B cell (primary cell): ENCODE measurements at regions not wholly inside any gene's neighbourhood (a gene's known extent, or its start where the extent isn't known, plus 50 kb on each side); places are given as distances from the start of the nearest gene placed in this dataset.

Experiments
- ATAC-seq: fragments of 200-7000 bp; cut with Tn5 transposase; one replicate; pipeline ENCODE4 v1.10.0; 2021; ENCODE audit warnings: low read depth, mild to moderate bottlenecking, moderate number of reproducible peaks, moderate library complexity
- CTCF ChIA-PET: fragments of 350-600 bp; sonication (Branson Sonifier 250); formaldehyde crosslinking; loops from one replicate; lab custom pipeline; 2021; ENCODE audit warnings: antibody characterized with exemption, inconsistent platforms; lab: Charles Lee
- POLR2A ChIA-PET: fragments of 350-600 bp; sonication (Branson Sonifier 250); formaldehyde crosslinking; loops from one replicate; lab custom pipeline; 2021; ENCODE audit warnings: antibody characterized with exemption; lab: Charles Lee
- DNase-seq: peaks from one replicate; pipeline ENCODE4 v3.0.0; 2013
- H2AFZ ChIP-seq: 2 replicates; pipeline ENCODE4 v1.6.1; 2012; ENCODE audit warnings: mild to moderate bottlenecking, low read depth, low read length; ENCODE audit not compliant: insufficient read depth, poor library complexity, severe bottlenecking
- H3K27ac ChIP-seq, 2 donors: 1 replicate in 1 of 2; 2 replicates in 1 of 2; pipeline ENCODE4 v1.5.1; 2012 to 2013; ENCODE audit warnings: low read length in 2 of 2, mild to moderate bottlenecking in 2 of 2, moderate library complexity in 1 of 2
- H3K27me3 ChIP-seq, 4 experiments: fragments of 200-600 bp in 1 of 4; sonication (generic) in 1 of 4; replicated peaks in 1 of 4; 1 replicate in 2 of 4; 2 replicates in 2 of 4; pipeline versions ENCODE4 v1.6.1 to v1.7.0; 2013 to 2016; ENCODE audit warnings: low read length in 3 of 4, mild to moderate bottlenecking in 2 of 4, mixed read lengths in 1 of 4, moderate library complexity in 1 of 4; ENCODE audit not compliant: insufficient read depth in 4 of 4, control insufficient read depth in 3 of 4; ENCODE audit errors: control extremely low read depth in 1 of 4
- H3K36me3 ChIP-seq, 2 experiments: replicated peaks in 1 of 2; 1 replicate in 1 of 2; 2 replicates in 1 of 2; pipeline versions ENCODE4 v1.6.1 to v1.7.1; 2013; ENCODE audit warnings: low read length in 1 of 2; ENCODE audit not compliant: insufficient read depth in 2 of 2, control insufficient read depth in 1 of 2; ENCODE audit errors: control extremely low read depth in 1 of 2, extremely low read depth in 1 of 2
- H3K4me1 ChIP-seq, 2 donors: fragments of 200-600 bp in 1 of 2; sonication (generic) in 1 of 2; 1 replicate in 1 of 2; 2 replicates in 1 of 2; pipeline versions ENCODE4 v1.5.1 to v1.6.1; 2013 to 2017; ENCODE audit warnings: low read length in 2 of 2; ENCODE audit not compliant: control insufficient read depth in 2 of 2, insufficient read depth in 2 of 2
- H3K4me2 ChIP-seq: replicated peaks from 2 replicates; pipeline ENCODE3; 2012; ENCODE audit warnings: mild to moderate bottlenecking, low read depth, low read length; ENCODE audit not compliant: poor library complexity, severe bottlenecking
- H3K4me3 ChIP-seq, 5 experiments: fragments of 200-600 bp in 1 of 5; sonication (generic) in 1 of 5; 1 replicate in 3 of 5; 2 replicates in 2 of 5; pipeline versions ENCODE4 v1.5.1 to v1.7.0; 2011 to 2016; ENCODE audit warnings: low read length in 4 of 5, mild to moderate bottlenecking in 4 of 5, low read depth in 2 of 5, control low read depth in 1 of 5, moderate library complexity in 1 of 5; ENCODE audit not compliant: insufficient read depth in 1 of 5; ENCODE audit errors: control extremely low read depth in 1 of 5, extremely low read depth in 1 of 5
- H3K79me2 ChIP-seq: fragments of 200-600 bp; sonication (generic); one replicate; pipeline ENCODE4 v1.6.0; 2016; ENCODE audit warnings: low read length; ENCODE audit not compliant: control insufficient read depth, insufficient read depth
- H3K9ac ChIP-seq: fragments of 200-600 bp; sonication (generic); 2 replicates; pipeline ENCODE4 v1.6.1; 2017; ENCODE audit warnings: mild to moderate bottlenecking, low read length, moderate library complexity
- H3K9me3 ChIP-seq, 3 donors: one replicate each; pipeline versions ENCODE4 v1.6.1 to v1.7.1; 2013; ENCODE audit warnings: low read length in 2 of 3; ENCODE audit not compliant: control insufficient read depth in 2 of 3, insufficient read depth in 1 of 3; ENCODE audit errors: control extremely low read depth in 1 of 3
- H4K20me1 ChIP-seq: 2 replicates; pipeline ENCODE4 v1.6.0; 2012; ENCODE audit warnings: mild to moderate bottlenecking, low read length; ENCODE audit not compliant: insufficient read depth, control insufficient read depth, poor library complexity, severe bottlenecking
- H3K27ac Mint-ChIP-seq: one replicate; pipeline ENCODE4 v1.8.0; 2021; ENCODE audit warnings: mixed read lengths
- H3K27me3 Mint-ChIP-seq: one replicate; pipeline ENCODE4 v1.8.0; 2021; ENCODE audit warnings: mixed read lengths
- H3K4me1 Mint-ChIP-seq: one replicate; pipeline ENCODE4 v1.8.0; 2021; ENCODE audit warnings: mixed read lengths
- H3K4me3 Mint-ChIP-seq: one replicate; pipeline ENCODE4 v1.8.0; 2021; ENCODE audit warnings: mixed read lengths
- H3K9me3 Mint-ChIP-seq: one replicate; pipeline ENCODE4 v1.8.0; 2022; ENCODE audit warnings: mixed read lengths; ENCODE audit not compliant: insufficient read depth
- EZH2 ChIP-seq: IDR thresholded peaks from 2 replicates; pipeline ENCODE4 v1.6.1; 2012; ENCODE audit warnings: borderline replicate concordance, low read depth, mild to moderate bottlenecking, moderate library complexity, low read length; ENCODE audit not compliant: insufficient read depth, poor library complexity, severe bottlenecking
- WGBS: methylation state at CpG from one replicate; pipeline ENCODE4 v1.1.5; 2013; ENCODE audit warnings: missing lambda C conversion rate; ENCODE audit not compliant: insufficient coverage; 5-methylcytosine and 5-hydroxymethylcytosine counted together
- intact Hi-C: fragments of 100-400 bp; cut with micrococcal nuclease; formaldehyde crosslinking; loops from one replicate; pipeline ENCODE4 v1.10.0; 2022
- TF ChIP-seq, protein P1 (sequence below): fragments of 200-600 bp; IDR thresholded peaks from one replicate; pipeline ENCODE4 v1.8.0; 2022; ENCODE audit warnings: antibody characterized with exemption, mild to moderate bottlenecking

DNA sequence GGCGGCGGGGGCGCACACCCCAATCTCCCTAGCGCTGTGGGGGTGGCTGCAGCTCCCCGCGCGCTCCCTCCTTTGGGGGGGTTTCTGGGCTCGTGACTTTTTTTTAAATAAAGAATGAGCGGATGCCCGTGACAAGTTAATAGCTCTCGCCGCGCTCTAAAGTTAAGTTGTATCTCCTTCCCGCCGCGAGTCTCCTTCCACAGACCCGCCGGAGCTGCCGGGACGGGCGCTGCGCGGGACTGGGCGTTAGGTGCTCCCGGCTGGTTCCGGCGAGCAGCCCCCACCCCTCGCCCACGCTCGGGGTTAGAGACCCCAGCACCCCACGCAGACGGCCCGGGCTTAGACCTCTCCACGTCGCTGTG is 82.6 kb upstream of the HMGA2 start:
- Histone ChIP-seq H3K9me3 (peaks cover 0 to 5% (median 0%) of the 10 kb centered on the region in 3 donors), H3K27ac (no peak overlapping the region), H3K36me3 (no peaks in the 10 kb centered on the region), H3K79me2 (no peaks in the 10 kb centered on the region), H2AFZ (peak overlapping the region; percentile 59), H4K20me1 (no peaks in the 10 kb centered on the region), H3K4me1 (peaks cover 4 to 12% of the 10 kb centered on the region in 2 donors), H3K9ac (peak overlapping the region; percentile 47), H3K4me3 (peak overlapping the region; percentile 10 to 53 (median 36)), H3K4me2 (peak overlapping the region; percentile 85), H3K27me3 (peaks cover 0 to 14% (median 0%) of the 10 kb centered on the region in 4 experiments)
- ChIA-PET POLR2A (interaction anchor here (0.6 kb wide), 1 partner anchor 569 kb away, joined by 3 read pairs; no protein-coding TSS in a partner anchor), CTCF (no interaction called here)
- H3K9me3 Mint-ChIP-seq, result peaks cover 3% of the 10 kb centered on the region
- ATAC-seq (no peak), DNase-seq (peak; percentile 4)
- intact Hi-C loops, result no loop called here
- 2% methylated on average over 31 of the region's 35 CpGs for WGBS
- H3K27ac Mint-ChIP-seq, result no peak overlapping the region
- peaks cover 43% of the 10 kb centered on the region for H3K27me3 Mint-ChIP-seq
- H3K4me3 Mint-ChIP-seq, result peak overlapping the region; percentile 77
- peaks cover 16% of the 10 kb centered on the region for H3K4me1 Mint-ChIP-seq
- TF ChIP-seq EZH2, result no peak
- TF ChIP-seq, protein P1, sequence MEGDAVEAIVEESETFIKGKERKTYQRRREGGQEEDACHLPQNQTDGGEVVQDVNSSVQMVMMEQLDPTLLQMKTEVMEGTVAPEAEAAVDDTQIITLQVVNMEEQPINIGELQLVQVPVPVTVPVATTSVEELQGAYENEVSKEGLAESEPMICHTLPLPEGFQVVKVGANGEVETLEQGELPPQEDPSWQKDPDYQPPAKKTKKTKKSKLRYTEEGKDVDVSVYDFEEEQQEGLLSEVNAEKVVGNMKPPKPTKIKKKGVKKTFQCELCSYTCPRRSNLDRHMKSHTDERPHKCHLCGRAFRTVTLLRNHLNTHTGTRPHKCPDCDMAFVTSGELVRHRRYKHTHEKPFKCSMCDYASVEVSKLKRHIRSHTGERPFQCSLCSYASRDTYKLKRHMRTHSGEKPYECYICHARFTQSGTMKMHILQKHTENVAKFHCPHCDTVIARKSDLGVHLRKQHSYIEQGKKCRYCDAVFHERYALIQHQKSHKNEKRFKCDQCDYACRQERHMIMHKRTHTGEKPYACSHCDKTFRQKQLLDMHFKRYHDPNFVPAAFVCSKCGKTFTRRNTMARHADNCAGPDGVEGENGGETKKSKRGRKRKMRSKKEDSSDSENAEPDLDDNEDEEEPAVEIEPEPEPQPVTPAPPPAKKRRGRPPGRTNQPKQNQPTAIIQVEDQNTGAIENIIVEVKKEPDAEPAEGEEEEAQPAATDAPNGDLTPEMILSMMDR, result no peak

DNA sequence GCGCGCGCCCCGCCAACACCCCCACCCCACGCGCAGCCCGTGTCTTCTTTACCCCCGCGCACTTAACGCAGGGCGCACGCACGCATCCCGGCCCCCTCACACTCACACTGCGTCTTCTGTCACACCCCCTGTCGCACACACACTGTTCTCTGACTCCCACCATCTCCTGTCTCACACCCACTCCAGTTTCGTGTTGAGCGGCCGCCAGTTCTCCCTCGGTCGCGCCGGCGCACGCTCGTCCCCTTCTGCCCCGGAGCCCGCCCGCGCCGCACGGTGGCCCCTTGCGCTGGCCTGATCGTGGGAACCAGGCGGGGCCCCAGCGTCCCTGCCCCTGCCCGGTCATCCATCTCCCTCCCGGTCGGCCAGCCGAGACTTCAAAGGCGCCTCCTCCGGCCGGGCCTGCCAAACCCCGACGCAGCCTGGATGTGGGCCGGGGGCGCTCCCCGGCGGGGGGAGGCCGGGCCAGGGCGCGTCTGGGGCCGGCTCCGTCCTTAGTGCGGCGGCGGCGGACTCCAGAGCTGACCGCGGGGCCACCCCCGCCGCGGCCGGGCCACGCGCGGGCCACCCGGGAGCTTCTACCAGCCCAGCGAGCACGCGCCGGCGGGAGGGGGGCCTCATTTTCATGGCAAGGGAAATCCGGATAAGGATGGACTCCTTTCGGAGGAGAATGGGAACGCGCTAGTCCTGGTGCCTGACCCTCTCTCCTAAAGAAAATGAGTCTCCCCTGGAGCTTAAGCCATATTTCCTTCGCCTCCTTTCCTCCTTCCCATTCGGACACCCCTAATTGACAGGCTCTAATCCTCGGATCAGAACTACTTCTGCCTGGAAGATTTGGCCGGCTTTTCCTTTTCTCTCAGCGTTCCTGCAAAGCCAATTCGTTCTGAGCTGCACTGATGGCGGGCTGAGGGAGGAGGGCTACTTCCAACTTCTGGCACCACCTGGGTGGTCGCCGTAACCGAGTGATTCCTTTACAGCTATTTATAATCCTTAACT is 82.0 kb upstream of the HMGA2 start:
- ChIA-PET CTCF (no interaction called here), POLR2A (interaction anchor here (0.6 kb wide), 1 partner anchor 570 kb away, joined by 3 read pairs; no protein-coding TSS in a partner anchor)
- no peaks in the 10 kb centered on the region for H3K79me2 ChIP-seq
- TF ChIP-seq, protein P1, result no peak
- peak; percentile 66 for TF ChIP-seq EZH2
- H3K27me3 ChIP-seq, result peaks cover 0 to 14% (median 1%) of the 10 kb centered on the region in 4 experiments
- peak; percentile 4 for DNase-seq
- intact Hi-C loops, result no loop called here
- Mint-ChIP-seq H3K9me3 (no peaks in the 10 kb centered on the region), H3K27me3 (peaks cover 45% of the 10 kb centered on the region), H3K4me3 (peak overlapping the region; percentile 77), H3K4me1 (peaks cover 16% of the 10 kb centered on the region), H3K27ac (no peak overlapping the region)
- peaks cover 4 to 12% of the 10 kb centered on the region in 2 donors for H3K4me1 ChIP-seq
- no peak for ATAC-seq
- no peaks in the 10 kb centered on the region for H4K20me1 ChIP-seq
- peaks cover 0 to 5% (median 0%) of the 10 kb centered on the region in 3 donors for H3K9me3 ChIP-seq
- peak overlapping the region; percentile 85 for H3K4me2 ChIP-seq
- 21% methylated on average over 80 of the region's 87 CpGs for WGBS
- H3K27ac ChIP-seq, result no peak overlapping the region
- peak overlapping the region; percentile 59 for H2AFZ ChIP-seq
- H3K4me3 ChIP-seq, result peak overlapping the region; percentile 10 to 53 (median 36)
- peak overlapping the region; percentile 47 for H3K9ac ChIP-seq
- H3K36me3 ChIP-seq, result no peaks in the 10 kb centered on the region
